ENCODE measurements at regions not wholly inside any gene's neighbourhood (a gene's known extent, or its start where the extent isn't known, plus 50 kb on each side); places are given as distances from the start of the nearest gene placed in this dataset.

DNA sequence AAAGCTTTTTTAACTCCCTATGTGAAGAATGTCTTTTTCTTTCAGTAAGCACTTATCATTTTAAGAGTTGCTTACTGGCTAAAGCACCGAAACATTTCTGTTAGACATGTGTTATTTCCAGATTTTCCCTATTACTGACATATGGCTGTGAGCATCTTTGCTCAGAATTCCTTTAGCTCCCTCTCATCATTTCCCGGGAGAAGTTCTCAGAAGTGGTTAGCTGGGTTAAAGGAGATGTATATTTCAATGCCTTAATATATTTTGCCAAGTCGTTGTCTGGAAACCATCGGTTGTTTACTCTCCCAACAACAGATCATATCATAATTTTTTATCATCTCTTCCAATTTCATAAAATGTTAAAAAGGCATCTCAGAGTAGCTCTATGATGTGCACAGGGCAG is 396.5 kb downstream of the OCA2 start:
- TF ChIP-seq, protein P1, sequence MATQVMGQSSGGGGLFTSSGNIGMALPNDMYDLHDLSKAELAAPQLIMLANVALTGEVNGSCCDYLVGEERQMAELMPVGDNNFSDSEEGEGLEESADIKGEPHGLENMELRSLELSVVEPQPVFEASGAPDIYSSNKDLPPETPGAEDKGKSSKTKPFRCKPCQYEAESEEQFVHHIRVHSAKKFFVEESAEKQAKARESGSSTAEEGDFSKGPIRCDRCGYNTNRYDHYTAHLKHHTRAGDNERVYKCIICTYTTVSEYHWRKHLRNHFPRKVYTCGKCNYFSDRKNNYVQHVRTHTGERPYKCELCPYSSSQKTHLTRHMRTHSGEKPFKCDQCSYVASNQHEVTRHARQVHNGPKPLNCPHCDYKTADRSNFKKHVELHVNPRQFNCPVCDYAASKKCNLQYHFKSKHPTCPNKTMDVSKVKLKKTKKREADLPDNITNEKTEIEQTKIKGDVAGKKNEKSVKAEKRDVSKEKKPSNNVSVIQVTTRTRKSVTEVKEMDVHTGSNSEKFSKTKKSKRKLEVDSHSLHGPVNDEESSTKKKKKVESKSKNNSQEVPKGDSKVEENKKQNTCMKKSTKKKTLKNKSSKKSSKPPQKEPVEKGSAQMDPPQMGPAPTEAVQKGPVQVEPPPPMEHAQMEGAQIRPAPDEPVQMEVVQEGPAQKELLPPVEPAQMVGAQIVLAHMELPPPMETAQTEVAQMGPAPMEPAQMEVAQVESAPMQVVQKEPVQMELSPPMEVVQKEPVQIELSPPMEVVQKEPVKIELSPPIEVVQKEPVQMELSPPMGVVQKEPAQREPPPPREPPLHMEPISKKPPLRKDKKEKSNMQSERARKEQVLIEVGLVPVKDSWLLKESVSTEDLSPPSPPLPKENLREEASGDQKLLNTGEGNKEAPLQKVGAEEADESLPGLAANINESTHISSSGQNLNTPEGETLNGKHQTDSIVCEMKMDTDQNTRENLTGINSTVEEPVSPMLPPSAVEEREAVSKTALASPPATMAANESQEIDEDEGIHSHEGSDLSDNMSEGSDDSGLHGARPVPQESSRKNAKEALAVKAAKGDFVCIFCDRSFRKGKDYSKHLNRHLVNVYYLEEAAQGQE (IDR thresholded peaks at IDR 0.05; ENCODE audit: insufficient read depth in 1 of 2, low read depth in 2 of 2, low read length in 2 of 2): no peak
- TF ChIP-seq SIN3A (IDR thresholded peaks at IDR 0.05; ENCODE audit: borderline replicate concordance, insufficient read depth, low read length) (no peak), POLR2AphosphoS5 (IDR thresholded peaks at IDR 0.05; ENCODE audit: low read depth, low read length) (no peak), TAF1 (IDR thresholded peaks at IDR 0.05; ENCODE audit: borderline replicate concordance, insufficient read depth, low read length) (no peak), FOXP2 (optimal IDR thresholded peaks at IDR 0.05; ENCODE audit: borderline replicate concordance, extremely low read depth, extremely low read length, insufficient read depth) (no peak)

DNA sequence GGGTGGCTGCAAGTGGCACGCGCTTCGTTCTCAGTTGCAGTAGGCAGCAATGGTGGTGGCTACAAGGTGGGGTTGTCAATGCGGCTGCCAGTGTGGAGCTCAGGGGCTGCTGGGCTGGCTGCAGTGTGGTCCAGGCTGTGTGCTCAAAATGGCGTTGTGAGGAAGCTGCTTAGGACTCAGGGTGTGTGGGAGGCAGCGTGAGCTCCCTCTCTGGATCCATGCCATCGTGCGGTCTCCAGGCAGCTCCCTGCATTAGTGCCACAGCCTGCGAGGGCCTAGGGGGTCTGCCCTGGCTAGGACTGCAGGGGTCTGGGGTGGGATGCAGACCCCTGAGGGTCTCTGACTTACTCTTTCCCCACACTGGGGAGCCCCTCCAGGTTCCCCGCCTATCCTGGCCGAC is 397.2 kb downstream of the OCA2 start:
- TF ChIP-seq TAF1 (IDR thresholded peaks at IDR 0.05; ENCODE audit: borderline replicate concordance, insufficient read depth, low read length) (no peak), SIN3A (IDR thresholded peaks at IDR 0.05; ENCODE audit: borderline replicate concordance, insufficient read depth, low read length) (no peak), FOXP2 (optimal IDR thresholded peaks at IDR 0.05; ENCODE audit: borderline replicate concordance, extremely low read depth, extremely low read length, insufficient read depth) (no peak), POLR2AphosphoS5 (IDR thresholded peaks at IDR 0.05; ENCODE audit: low read depth, low read length) (no peak)
- TF ChIP-seq, protein P1 (IDR thresholded peaks at IDR 0.05; ENCODE audit: insufficient read depth in 1 of 2, low read depth in 2 of 2, low read length in 2 of 2): no peak

DNA sequence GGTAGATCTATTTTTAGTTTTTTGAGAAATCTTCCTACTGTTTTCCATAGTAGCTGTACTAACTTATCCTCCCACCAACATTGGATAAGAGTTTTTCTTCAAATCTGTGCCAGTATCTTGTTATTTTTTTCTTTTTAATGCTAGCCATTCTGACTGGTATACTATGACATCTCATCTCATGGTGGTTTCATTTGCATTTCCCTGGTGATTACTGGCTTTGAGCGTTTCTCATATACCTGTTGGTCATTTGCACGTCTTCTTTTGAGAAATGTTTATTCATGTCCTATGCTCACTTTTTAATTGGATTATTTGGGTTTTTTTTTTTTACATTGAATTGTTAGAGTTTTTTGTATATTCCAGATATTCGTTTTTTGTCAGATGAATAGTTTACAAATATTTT is 398.1 kb downstream of the OCA2 start:
- TF ChIP-seq FOXP2 (optimal IDR thresholded peaks at IDR 0.05; ENCODE audit: borderline replicate concordance, extremely low read depth, extremely low read length, insufficient read depth) (no peak), POLR2AphosphoS5 (IDR thresholded peaks at IDR 0.05; ENCODE audit: low read depth, low read length) (no peak)

DNA sequence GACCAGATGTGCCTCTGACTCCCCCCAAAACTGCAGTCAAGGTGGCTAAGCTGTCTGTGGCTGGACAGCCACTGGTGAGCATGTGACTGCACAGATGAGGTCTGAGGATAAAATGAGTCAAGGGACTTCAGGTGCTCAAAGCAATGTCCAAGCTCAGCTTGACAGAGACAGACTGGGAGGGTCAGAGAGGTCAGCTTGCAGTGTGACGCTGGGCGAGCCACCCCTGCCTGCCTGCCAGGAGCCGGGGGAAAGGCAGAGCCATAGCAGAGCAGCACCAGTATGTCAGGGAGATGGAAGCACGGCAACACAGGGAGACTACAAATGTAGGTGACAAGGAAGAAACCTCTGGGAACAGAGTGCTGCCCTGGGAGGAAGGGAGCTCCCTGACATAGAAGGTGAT is 399.4 kb downstream of the OCA2 start:
- TF ChIP-seq TAF1 (IDR thresholded peaks at IDR 0.05; ENCODE audit: borderline replicate concordance, insufficient read depth, low read length) (no peak), POLR2AphosphoS5 (IDR thresholded peaks at IDR 0.05; ENCODE audit: low read depth, low read length) (no peak), SIN3A (IDR thresholded peaks at IDR 0.05; ENCODE audit: borderline replicate concordance, insufficient read depth, low read length) (no peak), FOXP2 (optimal IDR thresholded peaks at IDR 0.05; ENCODE audit: borderline replicate concordance, extremely low read depth, extremely low read length, insufficient read depth) (no peak)
- TF ChIP-seq, protein P1 (IDR thresholded peaks at IDR 0.05; ENCODE audit: insufficient read depth in 1 of 2, low read depth in 2 of 2, low read length in 2 of 2): no peak

DNA sequence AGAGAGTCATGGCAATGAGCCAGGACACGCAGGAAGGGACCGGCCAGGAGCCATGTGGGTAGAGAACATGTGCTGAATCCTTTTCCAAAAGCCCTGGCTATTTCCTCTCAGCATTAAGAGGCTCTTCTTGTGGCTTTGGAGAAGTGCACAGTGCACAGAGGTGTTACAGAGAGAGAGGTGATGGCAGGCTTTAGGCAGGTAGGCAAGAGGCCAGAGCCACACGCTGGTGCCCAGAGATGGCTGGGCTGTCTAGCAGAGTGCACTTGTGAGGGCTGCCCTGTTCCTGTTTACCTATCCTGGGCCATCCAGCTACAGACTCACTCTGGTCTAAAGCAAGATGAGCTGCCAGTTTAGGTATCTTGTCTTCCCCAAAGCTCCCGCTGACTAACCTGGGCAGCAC is 402.6 kb downstream of the OCA2 start:
- TF ChIP-seq FOXP2 (optimal IDR thresholded peaks at IDR 0.05; ENCODE audit: borderline replicate concordance, extremely low read depth, extremely low read length, insufficient read depth) (no peak), POLR2AphosphoS5 (IDR thresholded peaks at IDR 0.05; ENCODE audit: low read depth, low read length) (no peak), SIN3A (IDR thresholded peaks at IDR 0.05; ENCODE audit: borderline replicate concordance, insufficient read depth, low read length) (no peak), TAF1 (IDR thresholded peaks at IDR 0.05; ENCODE audit: borderline replicate concordance, insufficient read depth, low read length) (no peak)
- TF ChIP-seq, protein P1 (IDR thresholded peaks at IDR 0.05; ENCODE audit: insufficient read depth in 1 of 2, low read depth in 2 of 2, low read length in 2 of 2): no peak
